ENCODE measurements at regions not wholly inside any gene's neighbourhood (a gene's known extent, or its start where the extent isn't known, plus 50 kb on each side); places are given as distances from the start of the nearest gene placed in this dataset.

- DNase-seq (ENCODE audit: low spot score): peak; percentile 87
- peak; percentile 96 for FAIRE-seq
Measured at GRCh38 chr13:50592412-50593155, 250.9 kb downstream of the DLEU7 start.

- FAIRE-seq (no peak), DNase-seq (ENCODE audit: low spot score) (no peak)
Measured at GRCh38 chr13:50593207-50593606, 250.3 kb downstream of the DLEU7 start.

GRCh38 chr13:50594276-50595051 is 249.0 kb downstream of the DLEU7 start:
- no peak for DNase-seq (ENCODE audit: low spot score)
- FAIRE-seq: no peak

GRCh38 chr13:50595196-50595595 is 248.3 kb downstream of the DLEU7 start:
- DNase-seq (ENCODE audit: low spot score) (no peak), FAIRE-seq (no peak)

GRCh38 chr13:50596156-50596555 is 247.3 kb downstream of the DLEU7 start:
- no peak for DNase-seq (ENCODE audit: low spot score)
- FAIRE-seq: no peak

- no peak for FAIRE-seq
- no peak for DNase-seq (ENCODE audit: low spot score)
Measured at GRCh38 chr13:50596776-50597203, 246.7 kb downstream of the DLEU7 start.

GRCh38 chr13:50598338-50598737 is 245.2 kb downstream of the DLEU7 start:
- FAIRE-seq (peak; percentile 82), DNase-seq (ENCODE audit: low spot score) (peak; percentile 66)

GRCh38 chr13:50599046-50599445 is 244.4 kb downstream of the DLEU7 start:
- DNase-seq (ENCODE audit: low spot score) (no peak), FAIRE-seq (no peak)

- DNase-seq (ENCODE audit: low spot score) (no peak), FAIRE-seq (no peak)
Measured at GRCh38 chr13:50599927-50600326, 243.6 kb downstream of the DLEU7 start.

- FAIRE-seq (no peak), DNase-seq (ENCODE audit: low spot score) (no peak)
Measured at GRCh38 chr13:50608370-50608769, 235.1 kb downstream of the DLEU7 start.

GRCh38 chr13:50609011-50609410 is 234.5 kb downstream of the DLEU7 start:
- FAIRE-seq: no peak

GRCh38 chr13:50610238-50610637 is 233.3 kb downstream of the DLEU7 start:
- DNase-seq (ENCODE audit: low spot score) (no peak), FAIRE-seq (no peak)

More at GRCh38 chr13:50609011-50609410, 234.5 kb downstream of the DLEU7 start:
- no peak for DNase-seq (ENCODE audit: low spot score)

GRCh38 chr13:50611117-50611781 is 232.2 kb downstream of the DLEU7 start:
- FAIRE-seq: no peak
- no peak for DNase-seq (ENCODE audit: low spot score)

- no peak for FAIRE-seq
Measured at GRCh38 chr13:50612717-50613116, 230.8 kb downstream of the DLEU7 start.

GRCh38 chr13:50613356-50613831 is 230.1 kb downstream of the DLEU7 start:
- FAIRE-seq: no peak
- DNase-seq (ENCODE audit: low spot score): no peak

More at GRCh38 chr13:50612717-50613116, 230.8 kb downstream of the DLEU7 start:
- no peak for DNase-seq (ENCODE audit: low spot score)

GRCh38 chr13:50615234-50615633 is 228.3 kb downstream of the DLEU7 start:
- DNase-seq (ENCODE audit: low spot score): no peak
- FAIRE-seq: no peak

- FAIRE-seq: no peak
- no peak for DNase-seq (ENCODE audit: low spot score)
Measured at GRCh38 chr13:50616101-50616500, 227.4 kb downstream of the DLEU7 start.

- FAIRE-seq (peak; percentile 97), DNase-seq (ENCODE audit: low spot score) (peak; percentile 84)
Measured at GRCh38 chr13:50617134-50617721, 226.3 kb downstream of the DLEU7 start.

GRCh38 chr13:50618206-50618605 is 225.3 kb downstream of the DLEU7 start:
- no peak for FAIRE-seq
- DNase-seq (ENCODE audit: low spot score): no peak

GRCh38 chr13:50626101-50626547 is 217.4 kb downstream of the DLEU7 start:
- FAIRE-seq: peak; percentile 96
- DNase-seq (ENCODE audit: low spot score): peak; percentile 90

- no peak for DNase-seq (ENCODE audit: low spot score)
- FAIRE-seq: no peak
Measured at GRCh38 chr13:50627111-50627510, 216.4 kb downstream of the DLEU7 start.
